ENCODE measurements at regions not wholly inside any gene's neighbourhood (a gene's known extent, or its start where the extent isn't known, plus 50 kb on each side); places are given as distances from the start of the nearest gene placed in this dataset.
"Not testable (repeated sequence)": the region's sequence is repeated elsewhere in the genome, so short reads cannot be mapped to it uniquely, and the experiment has no call there.

GRCh38 chr7:121498816-121499215 is 102.7 kb upstream of the FAM3C start:
- no peak overlapping the region for H3K9ac ChIP-seq (ENCODE audit: control insufficient read depth, extremely low read depth, insufficient read depth, low read length)

GRCh38 chr7:121497545-121497944 is 101.4 kb upstream of the FAM3C start:
- H3K9ac ChIP-seq (ENCODE audit: control insufficient read depth, extremely low read depth, insufficient read depth, low read length); DNase-seq (ENCODE audit: low read depth, low spot score); H3K4me3 ChIP-seq (ENCODE audit: control insufficient read depth in 2 of 3, extremely low read depth in 1 of 3, insufficient read depth in 2 of 3, low read depth in 1 of 3, low read length in 3 of 3); FAIRE-seq; H3K27me3 ChIP-seq (ENCODE audit: control insufficient read depth, extremely low read depth, insufficient read depth, low read length); H3K4me2 ChIP-seq (ENCODE audit: control insufficient read depth, extremely low read depth, insufficient read depth, low read depth, low read length); H3K79me2 ChIP-seq (ENCODE audit: control insufficient read depth, insufficient read depth, low read length); H3K9me3 ChIP-seq (ENCODE audit: control insufficient read depth, low read depth, low read length); H3K4me1 ChIP-seq (ENCODE audit: control insufficient read depth, extremely low read depth, insufficient read depth, low read length); H4K20me1 ChIP-seq (ENCODE audit: control insufficient read depth, extremely low read depth, insufficient read depth, low read length); dilution Hi-C loops (cut with MboI; ENCODE audit: extremely low pct_ligation_motif_present, low sequenced_read_pairs); H2AFZ ChIP-seq (ENCODE audit: control insufficient read depth, low read length); H3K27ac ChIP-seq (ENCODE audit: control insufficient read depth, insufficient read depth, low read length); H3K36me3 ChIP-seq (ENCODE audit: control insufficient read depth in 2 of 2, extremely low read depth in 1 of 2, insufficient read depth in 2 of 2, low read length in 2 of 2); H3K9me1 ChIP-seq (ENCODE audit: control insufficient read depth, extremely low read depth, insufficient read depth, low read length): not testable (repeated sequence)

More at GRCh38 chr7:121498816-121499215, 102.7 kb upstream of the FAM3C start:
- Histone ChIP-seq H4K20me1 (ENCODE audit: control insufficient read depth, extremely low read depth, insufficient read depth, low read length) (no peaks in the 10 kb centered on the region), H3K4me3 (ENCODE audit: control insufficient read depth in 2 of 3, extremely low read depth in 1 of 3, insufficient read depth in 2 of 3, low read depth in 1 of 3, low read length in 3 of 3) (no peak overlapping the region), H2AFZ (ENCODE audit: control insufficient read depth, low read length) (no peak overlapping the region), H3K9me1 (ENCODE audit: control insufficient read depth, extremely low read depth, insufficient read depth, low read length) (no peaks in the 10 kb centered on the region), H3K4me1 (ENCODE audit: control insufficient read depth, extremely low read depth, insufficient read depth, low read length) (no peaks in the 10 kb centered on the region), H3K27me3 (ENCODE audit: control insufficient read depth, extremely low read depth, insufficient read depth, low read length) (no peaks in the 10 kb centered on the region), H3K4me2 (ENCODE audit: control insufficient read depth, extremely low read depth, insufficient read depth, low read depth, low read length) (no peak overlapping the region), H3K9me3 (ENCODE audit: control insufficient read depth, low read depth, low read length) (no peaks in the 10 kb centered on the region), H3K36me3 (ENCODE audit: control insufficient read depth in 2 of 2, extremely low read depth in 1 of 2, insufficient read depth in 2 of 2, low read length in 2 of 2) (no peaks in the 10 kb centered on the region), H3K27ac (ENCODE audit: control insufficient read depth, insufficient read depth, low read length) (no peak overlapping the region), H3K79me2 (ENCODE audit: control insufficient read depth, insufficient read depth, low read length) (no peaks in the 10 kb centered on the region)
- FAIRE-seq (no peak), DNase-seq (ENCODE audit: low read depth, low spot score) (no peak)
- dilution Hi-C loops (cut with MboI; ENCODE audit: extremely low pct_ligation_motif_present, low sequenced_read_pairs), result no loop called here
- TF ChIP-seq EZH2 (IDR thresholded peaks at IDR 0.05; ENCODE audit: low read length) (no peak), CTCF (optimal IDR thresholded peaks at IDR 0.05 in 1 of 3, IDR thresholded peaks at IDR 0.05 in 1 of 3, conservative IDR thresholded peaks at IDR 0.05 in 1 of 3; ENCODE audit: extremely low read depth in 1 of 3, insufficient read depth in 2 of 3, low read length in 3 of 3) (no peak)

- H4K20me1 ChIP-seq (ENCODE audit: control insufficient read depth, extremely low read depth, insufficient read depth, low read length), result no peaks in the 10 kb centered on the region
Observed at GRCh38 chr7:121494516-121494915, 98.4 kb upstream of the FAM3C start.

More at GRCh38 chr7:121494516-121494915, 98.4 kb upstream of the FAM3C start:
- H3K4me2 ChIP-seq (ENCODE audit: control insufficient read depth, extremely low read depth, insufficient read depth, low read depth, low read length), result no peak overlapping the region
- no peaks in the 10 kb centered on the region for H3K4me1 ChIP-seq (ENCODE audit: control insufficient read depth, extremely low read depth, insufficient read depth, low read length)
- TF ChIP-seq CTCF (optimal IDR thresholded peaks at IDR 0.05 in 1 of 3, IDR thresholded peaks at IDR 0.05 in 1 of 3, conservative IDR thresholded peaks at IDR 0.05 in 1 of 3; ENCODE audit: extremely low read depth in 1 of 3, insufficient read depth in 2 of 3, low read length in 3 of 3) (no peak), EZH2 (IDR thresholded peaks at IDR 0.05; ENCODE audit: low read length) (no peak)
- H3K9me1 ChIP-seq (ENCODE audit: control insufficient read depth, extremely low read depth, insufficient read depth, low read length), result no peaks in the 10 kb centered on the region
- H3K27me3 ChIP-seq (ENCODE audit: control insufficient read depth, extremely low read depth, insufficient read depth, low read length), result no peaks in the 10 kb centered on the region
- no peaks in the 10 kb centered on the region for H3K79me2 ChIP-seq (ENCODE audit: control insufficient read depth, insufficient read depth, low read length)
- no peaks in the 10 kb centered on the region for H3K9me3 ChIP-seq (ENCODE audit: control insufficient read depth, low read depth, low read length)
- no peak overlapping the region for H2AFZ ChIP-seq (ENCODE audit: control insufficient read depth, low read length)
- DNase-seq (ENCODE audit: low read depth, low spot score) (no peak), FAIRE-seq (no peak)
- H3K36me3 ChIP-seq (ENCODE audit: control insufficient read depth in 2 of 2, extremely low read depth in 1 of 2, insufficient read depth in 2 of 2, low read length in 2 of 2), result no peaks in the 10 kb centered on the region
- H3K27ac ChIP-seq (ENCODE audit: control insufficient read depth, insufficient read depth, low read length), result no peak overlapping the region
- H3K9ac ChIP-seq (ENCODE audit: control insufficient read depth, extremely low read depth, insufficient read depth, low read length), result no peak overlapping the region
- no peak overlapping the region for H3K4me3 ChIP-seq (ENCODE audit: control insufficient read depth in 2 of 3, extremely low read depth in 1 of 3, insufficient read depth in 2 of 3, low read depth in 1 of 3, low read length in 3 of 3)
- dilution Hi-C loops (cut with MboI; ENCODE audit: extremely low pct_ligation_motif_present, low sequenced_read_pairs), result no loop called here

Data from keratinocyte (primary cell).